ENCODE measurements at regions not wholly inside any gene's neighbourhood (a gene's known extent, or its start where the extent isn't known, plus 50 kb on each side); places are given as distances from the start of the nearest gene placed in this dataset.

DNA sequence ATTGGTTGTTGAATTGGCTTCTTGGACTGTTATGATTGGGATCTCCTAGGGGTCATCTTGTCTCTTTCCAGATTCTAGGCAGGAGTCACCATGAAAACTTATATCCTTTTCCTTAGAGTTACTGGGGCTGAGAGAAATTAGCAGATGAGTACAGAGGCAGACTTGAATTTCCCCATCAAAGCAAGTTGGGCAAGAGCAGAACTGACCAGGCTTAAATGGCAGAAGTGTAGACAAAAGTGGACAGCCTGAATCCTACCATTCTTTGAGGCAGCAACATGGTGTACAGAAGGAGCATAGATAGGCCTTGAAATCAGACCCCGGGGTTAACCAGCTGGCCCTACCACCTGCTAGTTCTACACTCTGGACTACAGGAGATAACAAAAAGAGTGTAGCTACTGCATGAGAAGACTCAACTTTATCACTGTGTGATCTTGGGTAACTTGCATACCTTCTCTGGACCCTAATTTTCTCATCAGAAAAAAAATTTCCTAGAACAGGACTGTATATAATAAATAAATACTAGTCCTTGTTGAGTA, 427.4 kb upstream of the CADM1 start:
- no peak for DNase-seq

DNA sequence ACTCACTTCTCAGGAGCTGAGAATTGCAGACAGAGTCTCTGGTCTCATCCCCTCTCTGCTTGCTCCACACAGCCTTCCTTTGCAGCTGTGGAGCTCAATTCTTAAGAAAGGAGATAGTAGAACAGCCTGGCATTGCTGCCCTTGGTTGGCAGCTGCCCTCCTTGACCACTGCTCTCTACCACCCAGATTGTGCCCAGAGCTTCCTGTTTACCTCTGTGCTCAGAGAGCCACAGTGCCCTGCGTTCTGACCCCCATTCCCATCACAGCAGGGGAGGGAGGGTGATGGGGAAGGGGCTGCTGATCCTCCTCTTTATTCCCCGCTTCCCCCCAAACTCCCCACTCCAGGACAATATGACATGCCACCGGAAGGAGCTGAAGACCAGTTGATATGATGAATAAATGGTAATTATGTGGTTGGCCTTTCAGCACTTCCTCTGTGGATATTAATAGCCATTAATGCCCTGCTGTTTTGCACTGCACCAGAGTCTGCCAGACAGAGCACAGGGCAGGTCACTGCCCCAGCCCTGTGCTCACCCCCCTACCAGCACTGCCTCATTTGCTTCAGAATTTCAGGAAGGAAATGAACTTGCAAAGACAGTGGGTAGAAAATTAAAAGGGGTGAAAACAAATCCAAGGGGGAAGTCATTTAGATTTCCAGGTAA, 426.8 kb upstream of the CADM1 start:
- no peak for DNase-seq

DNA sequence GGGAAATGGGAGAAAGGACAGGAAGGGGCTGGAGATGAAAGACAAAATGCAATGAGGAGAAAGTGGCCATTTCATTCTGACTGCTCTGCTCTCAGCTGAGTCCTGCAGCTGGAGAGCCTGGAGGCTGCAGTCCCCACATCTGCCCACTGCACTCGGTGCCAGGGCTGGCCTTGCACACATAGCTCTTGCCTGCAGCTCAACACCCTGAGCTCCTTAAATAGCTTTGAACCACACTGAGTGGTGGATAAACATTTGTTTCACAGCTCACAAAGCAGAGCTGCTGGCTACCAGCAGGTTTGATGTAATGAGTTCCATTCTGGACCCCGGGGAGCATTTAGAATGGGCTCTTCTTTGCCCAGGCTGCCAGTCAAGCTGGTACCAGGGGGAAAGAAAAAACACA, 426.1 kb upstream of the CADM1 start:
- no peak for DNase-seq

DNA sequence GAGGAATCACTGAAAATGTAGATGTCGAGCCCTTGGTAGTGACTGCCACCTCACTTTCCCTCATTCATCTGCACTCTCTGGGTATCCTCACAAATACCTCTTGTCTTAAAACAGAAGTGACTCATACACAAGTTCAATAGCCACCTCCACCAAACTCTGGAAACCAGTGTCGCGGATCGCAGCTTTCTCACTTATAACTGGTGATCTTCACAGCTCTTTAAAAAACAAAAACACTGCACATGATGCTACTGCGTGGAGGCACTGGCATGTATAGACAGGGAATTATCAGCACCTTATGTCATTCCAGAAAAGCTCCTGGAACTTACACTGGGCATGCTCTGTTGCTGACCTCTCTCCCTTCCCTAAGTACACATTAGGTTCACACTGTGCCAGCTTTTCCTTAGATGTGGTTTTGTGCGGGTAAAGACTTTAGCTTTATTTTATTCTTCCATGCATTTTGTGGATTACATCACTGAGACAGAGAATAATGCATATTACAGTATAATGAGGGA, 425.5 kb upstream of the CADM1 start:
- DNase-seq, result no peak

DNA sequence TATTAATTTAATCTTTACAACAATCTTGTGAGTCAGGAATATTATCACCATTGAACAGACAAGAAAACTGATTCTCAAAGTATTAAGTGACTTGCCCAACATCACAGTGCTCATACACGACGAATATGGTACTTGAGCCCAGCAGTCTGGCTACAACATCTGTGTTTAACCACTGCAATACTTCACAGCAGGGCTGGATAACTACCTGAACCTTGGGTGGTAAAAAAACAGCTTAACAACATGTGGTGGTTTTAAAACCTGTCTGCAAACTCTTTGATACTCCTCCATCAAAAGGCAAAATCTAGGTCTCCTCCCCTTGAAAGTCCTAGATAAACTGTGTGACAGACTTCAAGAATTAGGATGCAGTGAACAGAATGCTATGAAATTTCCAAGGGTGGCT, 424.6 kb upstream of the CADM1 start:
- no peak for DNase-seq

DNA sequence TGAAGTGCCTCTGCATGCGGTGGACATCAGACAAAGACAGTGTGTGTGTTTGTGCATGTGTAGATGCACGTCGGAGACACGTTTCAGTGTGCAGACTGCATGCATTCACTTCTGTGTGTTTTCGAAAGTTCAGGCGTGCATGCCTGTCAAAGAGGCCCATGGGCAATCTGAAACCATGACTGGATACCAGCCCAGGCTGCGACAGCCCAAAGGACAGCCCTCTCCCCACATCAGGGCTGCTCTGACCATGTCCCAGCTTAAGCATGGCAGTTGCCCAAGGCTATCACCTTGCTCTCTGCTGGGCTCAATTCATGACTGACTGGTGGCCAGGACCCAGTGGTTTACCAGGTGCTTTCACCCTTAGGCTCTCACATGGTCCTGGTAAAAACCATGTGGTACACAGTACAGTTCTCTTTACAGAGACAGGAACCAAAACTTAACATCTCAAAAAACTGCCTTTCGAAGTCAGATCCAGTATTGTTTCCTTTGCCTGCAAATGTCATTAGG, 423.7 kb upstream of the CADM1 start:
- no peak for DNase-seq

DNA sequence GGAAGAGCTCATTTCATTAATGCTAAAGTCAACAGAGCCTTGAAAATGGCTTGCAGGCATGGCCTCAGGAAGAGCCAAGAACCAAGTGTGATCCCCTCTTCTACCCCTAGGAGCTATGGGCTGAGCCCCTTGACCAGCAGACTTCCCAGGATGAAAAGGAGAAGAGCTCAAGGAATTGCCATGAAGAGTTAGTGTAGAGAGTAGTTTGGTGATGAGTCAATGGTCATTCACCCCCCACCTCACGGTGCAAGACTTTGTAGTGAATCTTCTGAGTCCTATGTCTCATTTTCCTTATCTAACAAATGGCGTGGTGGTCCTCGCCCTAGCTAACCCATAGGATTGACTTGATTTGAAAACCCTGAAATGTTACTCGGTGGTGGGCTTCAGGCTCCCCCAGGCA, 422.4 kb upstream of the CADM1 start:
- no peak for DNase-seq

DNA sequence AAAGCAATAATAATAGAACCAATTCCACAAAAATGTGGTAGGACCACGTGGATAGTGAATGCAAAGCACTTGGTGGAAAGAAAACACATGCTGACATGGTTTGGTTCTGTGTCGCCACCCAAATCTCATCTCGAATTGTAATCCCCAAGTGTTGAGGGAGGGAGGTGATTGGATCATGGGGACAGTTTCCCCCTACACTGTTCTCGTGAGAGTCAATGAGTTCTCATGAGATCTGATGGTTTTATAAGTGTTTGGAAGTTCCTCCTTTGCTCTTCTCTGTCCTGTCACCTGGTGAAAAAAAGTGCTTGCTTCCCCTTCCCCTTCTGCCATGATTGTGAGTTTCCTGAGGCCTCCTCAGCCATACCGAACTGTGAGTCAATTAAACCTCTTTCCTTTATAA, 421.9 kb upstream of the CADM1 start:
- no peak for DNase-seq

DNA sequence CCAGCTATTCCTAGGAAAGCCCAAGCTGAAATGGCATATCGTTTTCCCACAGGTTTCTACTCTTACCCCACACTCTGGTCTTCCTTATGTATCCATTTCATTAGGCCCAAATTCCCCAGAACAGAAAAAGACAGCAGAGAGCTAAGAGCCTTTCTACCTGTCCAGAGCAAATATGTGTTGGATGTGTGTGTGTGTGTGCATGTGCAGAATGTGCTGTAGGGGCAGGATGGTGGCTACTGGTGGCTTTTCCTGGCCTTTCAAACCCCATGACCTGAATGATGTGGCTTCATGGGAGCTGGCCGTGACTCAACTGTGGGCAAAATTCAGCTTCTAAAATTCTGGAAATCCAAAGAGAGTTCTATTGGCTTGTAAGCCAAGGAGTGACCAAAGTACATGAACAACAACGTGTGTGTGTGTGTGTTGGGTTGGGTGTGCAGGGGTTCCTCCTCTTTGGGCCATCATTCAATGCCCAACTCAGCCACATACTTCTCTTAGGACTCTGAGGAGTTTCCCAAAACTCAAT, 421.4 kb upstream of the CADM1 start:
- DNase-seq, result no peak

DNA sequence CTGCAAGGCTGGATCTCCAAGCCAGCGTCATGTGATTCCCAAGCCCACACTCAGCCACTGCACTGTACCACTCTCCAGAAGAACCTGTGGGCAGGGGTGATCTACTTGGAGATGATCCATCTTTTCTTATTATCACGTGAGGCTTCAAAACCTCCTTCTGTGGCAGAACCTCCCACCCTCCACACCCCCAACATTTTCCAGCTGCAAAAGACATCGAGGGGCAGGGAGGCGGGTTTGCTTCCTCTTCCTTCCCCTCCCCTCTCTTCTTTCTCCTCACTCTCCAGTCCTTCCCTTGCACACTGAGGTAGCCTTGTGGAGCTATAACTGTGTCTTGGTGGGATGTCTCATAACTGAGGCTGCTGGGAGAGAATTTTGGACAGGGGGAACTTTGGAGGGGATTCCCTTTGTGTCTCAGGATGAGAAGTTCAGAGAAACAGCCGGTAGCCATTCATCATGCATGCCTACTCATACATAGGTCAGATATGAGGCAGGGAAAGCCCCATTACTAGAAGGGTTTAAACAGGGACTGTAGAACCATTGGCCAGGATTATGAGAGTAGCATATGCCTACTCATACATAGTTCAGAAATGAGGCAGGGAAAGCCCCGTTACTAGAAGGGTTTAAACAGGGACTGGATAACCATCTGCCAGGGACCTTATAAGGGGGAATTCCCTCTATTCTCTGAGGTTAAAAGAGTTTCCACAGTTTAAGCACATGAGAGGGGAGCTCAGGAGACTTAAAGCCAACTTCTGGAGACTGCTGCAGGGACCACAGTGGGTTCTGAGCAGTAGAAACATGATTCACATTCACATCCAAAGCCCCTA, 420.7 kb upstream of the CADM1 start:
- no peak for DNase-seq

DNA sequence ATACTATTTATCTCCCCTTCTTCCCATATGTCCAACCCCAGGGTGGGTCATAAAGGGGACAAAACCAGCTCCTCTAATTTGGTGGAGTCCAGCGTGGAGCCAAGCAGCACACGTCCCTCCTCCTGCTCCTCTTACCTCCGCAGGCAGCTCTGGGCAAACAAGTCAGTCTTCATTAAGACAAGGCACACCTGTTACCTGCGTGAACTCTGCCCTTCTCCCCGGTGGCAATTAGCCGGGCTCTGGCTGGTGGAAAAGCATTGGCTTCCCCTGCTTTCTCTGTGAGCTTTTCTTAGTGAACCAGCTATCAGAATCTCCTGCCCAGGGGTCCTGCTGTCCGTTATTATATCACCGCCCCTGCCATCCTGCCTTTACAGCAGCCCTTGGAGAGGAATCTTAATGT, 418.7 kb upstream of the CADM1 start:
- DNase-seq, result no peak

DNA sequence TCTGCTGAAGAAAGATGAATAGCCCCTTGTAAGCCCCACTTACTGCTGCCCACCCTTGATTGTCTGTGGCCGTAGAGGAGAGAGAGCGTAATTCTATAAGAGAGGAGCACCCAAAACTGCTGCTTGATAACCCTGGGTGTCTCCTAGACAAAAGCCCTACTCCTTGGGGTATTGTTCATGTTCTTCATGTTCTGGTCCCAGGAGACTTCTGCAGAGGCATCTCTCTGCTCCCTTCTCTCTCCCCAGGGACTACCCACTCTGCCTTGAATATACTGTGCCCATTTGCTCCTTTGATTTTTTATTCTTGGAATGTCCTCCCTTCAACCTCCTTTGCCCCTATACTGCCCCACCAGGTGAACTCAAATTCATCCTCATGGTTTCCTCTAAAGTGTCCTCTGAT, 417.8 kb upstream of the CADM1 start:
- DNase-seq, result no peak

DNA sequence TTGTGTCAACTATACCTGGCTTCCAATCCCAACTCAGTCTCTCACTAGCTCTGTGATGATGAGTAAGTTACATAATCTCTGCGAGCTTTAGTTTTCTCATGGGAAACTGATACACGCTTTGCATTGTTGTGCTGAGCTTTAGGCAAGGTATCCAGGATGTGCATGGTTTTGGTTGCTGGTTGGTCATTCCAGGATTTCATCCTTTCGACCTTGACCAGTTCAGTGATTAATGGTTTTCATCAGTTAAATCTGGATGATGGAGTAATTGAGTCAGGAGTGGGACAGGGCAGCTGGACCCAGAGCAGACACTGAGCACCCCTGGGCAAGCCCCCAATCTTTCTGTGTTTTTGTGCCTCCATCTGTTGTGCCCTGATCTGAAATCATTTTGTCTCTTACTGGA, 417.3 kb upstream of the CADM1 start:
- no peak for DNase-seq

DNA sequence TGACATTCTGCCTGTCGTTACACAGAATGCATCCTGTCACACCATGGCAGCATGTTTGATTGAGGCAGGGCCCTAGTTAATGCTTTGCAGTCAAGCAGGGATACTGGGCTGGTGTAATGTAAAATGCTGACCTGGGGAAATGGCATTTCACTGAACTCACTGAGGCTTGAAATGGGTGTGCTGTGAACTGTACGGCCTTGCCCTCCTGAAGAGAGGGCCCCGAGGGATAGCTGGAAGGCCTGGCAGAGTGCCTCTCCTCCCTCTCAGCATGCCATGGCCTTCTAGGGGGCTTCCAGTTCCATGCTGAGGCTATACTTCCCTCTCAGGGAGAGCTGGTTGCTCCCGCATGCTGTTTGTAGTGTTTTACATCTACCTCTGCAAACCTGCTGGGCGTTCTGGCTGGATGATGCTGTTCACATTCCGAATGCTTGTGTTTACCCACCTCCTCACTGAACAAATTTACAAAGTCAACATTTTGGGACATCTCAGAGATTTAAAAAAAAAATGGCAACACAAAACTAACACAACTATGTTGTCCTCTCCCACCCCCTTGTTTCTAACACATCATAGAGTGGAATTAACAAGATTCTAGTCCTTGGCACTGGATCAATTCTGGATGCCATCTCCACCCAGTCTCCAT, 416.7 kb upstream of the CADM1 start:
- DNase-seq, result no peak

DNA sequence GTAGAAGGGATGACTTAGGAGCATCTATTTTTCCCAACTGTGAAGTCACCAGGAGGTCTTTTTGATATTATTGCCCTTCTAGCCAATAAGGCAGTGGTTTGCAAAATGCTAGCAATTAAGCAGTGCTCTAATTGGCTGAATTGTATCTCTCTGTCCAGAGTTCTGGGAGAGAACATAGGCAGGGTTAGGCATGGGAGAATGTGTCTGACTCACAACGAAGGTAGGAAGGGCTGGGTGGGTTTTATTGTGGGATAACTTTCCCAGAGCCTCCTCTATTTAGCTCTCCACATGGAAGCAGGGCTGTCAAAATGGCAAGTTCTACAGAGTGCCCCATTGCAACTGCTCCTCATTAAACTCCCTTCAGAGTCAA, 415.9 kb upstream of the CADM1 start:
- no peak for DNase-seq

DNA sequence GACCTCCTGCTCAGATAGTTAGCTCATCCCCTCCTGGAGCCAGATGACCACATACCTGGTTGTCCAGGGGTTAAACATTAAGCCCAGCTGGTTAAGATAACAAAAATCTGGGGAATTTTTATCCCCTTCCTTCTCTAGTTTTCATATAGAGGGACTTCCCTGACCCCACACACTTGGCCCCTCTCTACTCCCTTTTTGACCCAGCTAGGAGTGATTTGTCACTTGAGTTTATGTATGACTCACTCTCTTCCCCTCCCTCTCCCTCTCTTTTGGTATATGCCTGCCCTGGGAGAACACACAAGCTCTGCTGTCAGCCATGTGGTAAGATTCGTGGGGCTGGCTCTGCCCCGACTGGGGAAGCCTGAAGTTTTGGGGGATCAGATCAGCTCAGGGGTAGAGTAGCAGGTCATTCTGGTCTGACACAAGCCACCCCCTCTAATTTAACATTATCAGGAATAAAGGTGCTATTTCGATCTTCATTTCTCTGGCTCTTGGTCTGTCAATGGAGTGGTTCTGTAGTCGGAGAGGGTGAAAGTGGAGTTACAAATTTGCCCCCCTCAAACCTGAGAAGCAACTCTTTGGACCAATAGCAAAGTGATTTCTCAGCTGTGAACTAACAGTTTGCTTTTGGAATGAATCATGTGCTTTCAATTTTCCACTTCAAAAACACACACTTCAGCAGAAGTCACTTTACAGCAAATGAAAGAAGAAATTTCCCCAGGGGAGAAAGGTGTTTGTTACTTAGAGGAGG, 415.3 kb upstream of the CADM1 start:
- no peak for DNase-seq

DNA sequence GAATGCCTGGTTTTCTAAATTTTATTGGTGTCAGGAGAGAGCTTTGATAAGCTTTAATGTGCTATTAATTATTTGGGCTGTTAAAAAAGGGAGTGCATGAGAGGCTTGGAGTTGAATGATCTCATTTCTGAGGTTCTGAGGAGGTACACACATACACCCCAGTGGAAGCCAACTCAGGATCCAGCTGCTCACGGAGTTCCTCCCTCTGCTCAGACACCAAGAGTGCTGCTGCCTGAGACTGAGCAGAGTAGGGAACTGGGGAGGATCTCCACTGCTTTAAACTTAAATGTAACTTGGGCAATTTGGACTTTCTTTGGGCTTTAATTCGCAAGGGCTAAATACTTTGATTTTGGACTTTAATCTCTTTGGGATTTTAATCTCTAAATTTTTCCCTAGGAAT, 414.4 kb upstream of the CADM1 start:
- DNase-seq, result no peak

DNA sequence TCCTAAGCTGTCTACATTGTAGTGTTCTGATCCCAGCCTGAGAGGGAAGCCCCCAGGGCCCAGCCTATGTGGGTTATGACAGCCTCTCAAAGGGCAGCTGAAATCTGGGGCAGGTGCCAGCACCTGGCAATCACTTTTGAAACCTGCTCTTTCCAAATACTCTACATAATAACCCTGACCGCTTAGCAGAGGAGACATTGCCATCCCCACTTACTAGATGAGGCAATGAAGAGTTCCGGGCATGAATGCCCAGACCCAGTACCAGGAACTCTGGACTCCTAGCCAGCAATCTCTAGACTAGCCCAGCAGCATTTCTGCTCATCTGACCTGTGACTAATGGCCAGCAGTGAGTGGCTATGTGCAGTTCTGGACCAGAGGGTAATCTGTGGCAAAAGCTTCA, 412.4 kb upstream of the CADM1 start:
- DNase-seq, result no peak

DNA sequence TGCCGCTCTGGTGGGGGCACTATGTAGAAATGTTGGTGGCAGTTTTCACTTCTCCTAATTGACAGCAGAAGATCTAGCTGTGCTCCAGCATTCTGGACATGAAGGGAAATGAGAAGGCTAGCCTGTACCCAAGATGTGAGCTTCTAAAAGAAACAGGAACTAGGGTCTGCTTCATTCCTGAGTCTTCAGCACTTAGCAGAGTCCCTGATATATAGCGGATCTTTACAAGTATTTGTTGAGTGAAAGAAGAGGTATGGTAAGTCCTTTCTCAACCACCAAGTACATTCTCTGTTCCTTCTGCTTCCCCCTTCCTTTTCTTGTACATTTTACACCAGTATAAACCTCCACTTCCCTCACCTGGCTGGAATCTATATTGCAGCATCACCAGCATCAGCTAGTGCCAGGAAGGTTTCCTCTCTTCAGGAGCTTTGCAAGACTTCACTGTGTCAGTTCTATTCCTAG, 408.3 kb upstream of the CADM1 start:
- DNase-seq, result no peak

DNA sequence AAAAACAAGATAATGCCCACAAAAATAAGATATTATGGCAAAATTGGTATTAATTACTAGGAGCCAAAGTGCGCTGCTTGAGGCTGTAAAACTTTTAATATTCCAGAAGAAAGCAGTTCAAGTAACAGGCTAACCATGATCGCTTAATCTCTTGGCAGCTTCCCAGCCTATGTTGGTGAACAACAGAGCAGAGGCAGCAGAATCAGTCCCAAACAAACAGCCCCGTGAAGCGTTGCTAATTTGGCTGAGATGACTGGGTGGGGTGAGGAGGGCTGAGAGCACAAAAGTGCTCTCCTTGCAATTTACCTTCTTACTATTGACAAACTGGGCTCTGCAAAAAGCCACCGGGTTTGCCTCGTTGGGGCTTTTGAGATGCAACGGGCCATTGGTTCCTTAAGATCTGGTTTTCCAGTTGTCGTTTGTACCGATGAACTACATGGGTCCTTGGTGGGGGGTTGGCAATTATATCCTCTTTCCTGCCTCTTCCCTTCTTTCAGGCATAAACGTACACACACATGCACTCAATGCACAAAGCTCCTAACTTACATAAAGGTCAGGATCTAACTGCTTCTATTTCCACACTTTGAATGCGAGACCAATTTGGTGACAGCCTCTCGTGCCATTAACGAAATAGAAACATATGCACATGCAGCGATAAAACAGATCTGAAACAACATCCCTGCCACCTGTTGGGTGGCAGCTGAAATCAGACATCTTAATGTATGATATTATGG, 407.6 kb upstream of the CADM1 start:
- no peak for DNase-seq

DNA sequence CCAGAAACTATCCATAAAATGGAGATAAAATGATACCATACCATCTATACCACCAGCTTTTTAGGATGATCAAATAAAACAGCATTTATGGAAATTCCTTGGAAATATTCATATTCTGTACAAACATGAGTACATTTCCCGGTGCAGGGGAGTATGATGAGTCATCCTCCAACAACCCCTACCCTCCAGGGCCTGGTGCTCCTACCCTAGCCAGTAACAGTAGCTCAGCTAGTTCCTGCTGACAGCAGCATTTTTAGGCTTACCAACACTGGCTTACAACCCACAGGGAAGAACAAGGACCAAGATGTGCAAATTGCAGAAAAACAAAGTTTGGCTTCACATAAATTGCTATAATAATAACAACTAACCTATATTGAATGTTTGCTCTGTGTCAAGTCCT, 406.2 kb upstream of the CADM1 start:
- DNase-seq, result no peak

DNA sequence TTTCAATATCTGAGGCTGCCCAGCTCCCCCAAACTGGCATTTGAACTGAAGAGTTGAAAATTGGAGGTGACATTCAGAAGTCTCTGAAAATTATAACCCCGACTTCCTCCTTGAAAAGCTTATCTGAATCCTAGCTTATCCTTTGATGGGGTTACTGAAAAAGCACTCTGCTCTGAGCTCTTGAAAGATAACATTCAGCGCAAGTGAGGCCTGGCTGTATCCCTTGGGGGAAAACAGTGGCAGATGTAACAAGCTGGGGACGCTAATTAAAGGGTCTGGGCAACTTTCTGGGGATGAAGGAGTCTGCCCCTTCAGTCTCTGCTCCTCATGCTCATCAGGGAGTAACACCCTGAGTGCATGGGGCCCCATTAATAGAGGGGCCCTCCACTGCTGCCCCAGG, 402.0 kb upstream of the CADM1 start:
- no peak for DNase-seq

Data from activated CD4-positive, alpha-beta T cell treated with anti-CD3 and anti-CD28 coated beads, Interleukin-2, amount 50 U/mL, for 4 hours (primary cell).